GM12873 (cell line): ENCODE measurements at regions not wholly inside any gene's neighbourhood (a gene's known extent, or its start where the extent isn't known, plus 50 kb on each side); places are given as distances from the start of the nearest gene placed in this dataset.

Experiments
- TF ChIP-seq, protein P1 (sequence below): IDR thresholded peaks from 2 replicates; pipeline ENCODE4 v1.5.1; 2012; ENCODE audit warnings: low read depth, mild to moderate bottlenecking, moderate library complexity, low read length, control low read depth; ENCODE audit not compliant: insufficient read depth; ENCODE audit errors: missing control alignments

DNA sequence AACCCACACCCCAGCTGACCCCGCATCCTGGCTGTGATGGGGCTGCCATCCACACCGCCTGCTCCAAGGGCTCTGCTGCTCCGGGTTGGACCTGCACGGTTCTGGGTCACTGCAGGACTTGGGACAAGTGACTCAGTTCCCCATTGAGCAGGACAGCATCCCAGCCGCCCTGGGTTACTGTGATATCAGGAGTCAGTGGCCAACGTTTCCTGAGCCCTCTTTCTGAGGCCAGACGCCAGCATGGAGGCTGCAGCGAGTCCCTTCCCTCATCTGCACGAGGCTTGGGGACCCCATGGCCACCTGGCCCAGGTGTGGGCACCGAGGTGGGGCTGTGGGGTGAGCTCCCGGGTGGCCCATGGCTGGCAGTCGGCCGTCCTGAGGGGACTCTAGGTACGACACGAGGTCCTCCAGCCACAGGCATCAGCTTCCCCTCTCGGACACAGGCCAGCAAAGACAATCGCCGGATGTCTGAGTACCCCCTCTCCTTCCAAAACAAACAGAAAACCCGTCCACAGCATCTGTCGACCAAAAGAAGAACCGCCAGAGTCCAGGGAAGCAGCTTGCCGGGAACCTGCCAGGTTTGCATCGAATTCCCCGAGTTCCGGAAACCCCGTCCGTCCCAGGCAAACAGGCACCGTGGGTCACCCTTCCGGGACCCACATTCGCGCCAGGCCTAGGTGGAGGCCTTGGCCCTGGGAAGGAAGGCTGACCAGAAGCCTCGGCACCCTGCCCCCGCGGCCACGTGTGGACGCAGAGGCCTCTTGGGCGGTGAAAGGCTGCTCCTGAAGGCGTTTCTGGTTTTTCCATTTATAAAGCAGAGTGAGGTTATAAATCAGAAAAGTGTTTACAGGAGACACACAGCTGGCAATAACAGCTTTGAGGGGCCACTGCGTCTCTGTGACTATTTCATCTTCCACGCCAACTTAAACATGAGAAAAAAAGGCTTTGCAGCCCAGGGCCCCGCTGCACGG lies 136.0 kb downstream of the FAM53A start:
- TF ChIP-seq, protein P1, sequence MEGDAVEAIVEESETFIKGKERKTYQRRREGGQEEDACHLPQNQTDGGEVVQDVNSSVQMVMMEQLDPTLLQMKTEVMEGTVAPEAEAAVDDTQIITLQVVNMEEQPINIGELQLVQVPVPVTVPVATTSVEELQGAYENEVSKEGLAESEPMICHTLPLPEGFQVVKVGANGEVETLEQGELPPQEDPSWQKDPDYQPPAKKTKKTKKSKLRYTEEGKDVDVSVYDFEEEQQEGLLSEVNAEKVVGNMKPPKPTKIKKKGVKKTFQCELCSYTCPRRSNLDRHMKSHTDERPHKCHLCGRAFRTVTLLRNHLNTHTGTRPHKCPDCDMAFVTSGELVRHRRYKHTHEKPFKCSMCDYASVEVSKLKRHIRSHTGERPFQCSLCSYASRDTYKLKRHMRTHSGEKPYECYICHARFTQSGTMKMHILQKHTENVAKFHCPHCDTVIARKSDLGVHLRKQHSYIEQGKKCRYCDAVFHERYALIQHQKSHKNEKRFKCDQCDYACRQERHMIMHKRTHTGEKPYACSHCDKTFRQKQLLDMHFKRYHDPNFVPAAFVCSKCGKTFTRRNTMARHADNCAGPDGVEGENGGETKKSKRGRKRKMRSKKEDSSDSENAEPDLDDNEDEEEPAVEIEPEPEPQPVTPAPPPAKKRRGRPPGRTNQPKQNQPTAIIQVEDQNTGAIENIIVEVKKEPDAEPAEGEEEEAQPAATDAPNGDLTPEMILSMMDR, result no peak

DNA sequence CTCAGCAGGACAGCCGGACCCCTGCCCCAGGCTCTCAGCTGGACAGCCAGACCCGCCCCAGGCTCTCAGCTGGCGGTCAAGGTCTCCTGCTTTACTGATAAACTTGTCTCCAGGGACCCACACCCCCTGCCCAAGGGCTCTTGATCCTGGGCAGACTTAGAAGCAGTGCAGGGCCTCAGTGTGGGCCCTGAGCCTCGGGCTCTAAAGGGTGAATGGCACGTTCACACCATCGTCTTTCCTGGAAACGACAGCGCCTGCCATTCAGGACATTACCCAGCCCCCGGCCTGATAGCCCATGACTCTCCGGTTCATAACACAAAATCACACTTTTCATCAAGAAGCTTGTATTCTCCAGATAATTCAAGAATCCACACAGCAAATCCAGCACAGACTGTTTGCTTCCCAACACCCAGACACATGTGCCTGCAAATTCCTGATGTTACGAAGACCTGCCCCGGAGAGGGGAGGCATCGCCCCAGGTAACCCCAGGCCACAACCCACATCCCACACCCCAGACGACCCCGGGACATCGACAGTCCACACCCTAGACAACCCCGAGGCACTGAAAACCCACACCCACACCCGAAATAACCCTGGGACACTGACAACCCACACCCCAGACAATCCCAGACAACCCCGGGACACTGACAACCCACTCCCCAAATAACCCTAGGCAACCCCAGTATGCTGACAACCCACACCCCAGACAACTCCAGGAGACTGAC lies 136.8 kb downstream of the FAM53A start:
- TF ChIP-seq, protein P1, result no peak

DNA sequence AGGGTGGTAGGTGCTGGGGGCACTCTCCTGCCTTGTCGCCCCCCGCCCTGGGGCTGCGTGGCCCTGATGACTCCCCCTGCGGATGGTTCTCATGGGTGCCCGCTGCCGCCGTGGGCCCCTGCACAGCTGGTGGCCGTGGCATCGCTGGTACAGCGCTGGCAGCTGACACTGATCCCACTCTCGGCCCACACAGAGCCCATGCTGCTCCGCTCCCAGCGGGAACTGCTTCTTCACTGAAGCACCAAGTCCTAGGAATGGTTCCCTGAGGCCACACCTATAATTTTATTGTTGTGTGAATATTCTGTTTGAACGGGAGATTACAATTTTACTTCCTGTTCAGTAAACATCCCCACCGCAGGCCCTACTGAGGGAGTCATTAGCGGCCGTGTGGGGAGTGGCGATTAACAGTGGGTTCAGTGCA lies 138.6 kb upstream of the NKX1-1 start:
- TF ChIP-seq, protein P1, result no peak

DNA sequence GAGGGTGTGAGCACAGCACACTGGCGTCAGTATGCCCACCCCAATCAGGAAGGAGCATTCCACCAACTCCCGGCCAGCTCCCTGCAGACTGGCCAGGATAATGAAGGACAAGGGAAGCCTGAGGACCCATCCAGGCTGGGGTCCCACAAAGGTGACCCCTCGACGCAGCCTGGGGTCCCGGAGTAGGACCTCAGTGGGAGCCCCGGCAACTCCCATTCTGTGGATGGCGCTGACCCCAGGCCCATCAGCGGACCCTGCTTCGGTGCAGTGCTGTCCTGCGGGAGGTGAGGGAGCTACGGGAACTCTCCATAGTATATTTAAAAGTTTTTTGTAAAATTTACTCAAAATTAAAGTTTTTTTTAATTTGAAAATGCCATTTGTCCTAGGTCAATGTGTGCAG lies 137.7 kb upstream of the NKX1-1 start:
- TF ChIP-seq, protein P1, result no peak

DNA sequence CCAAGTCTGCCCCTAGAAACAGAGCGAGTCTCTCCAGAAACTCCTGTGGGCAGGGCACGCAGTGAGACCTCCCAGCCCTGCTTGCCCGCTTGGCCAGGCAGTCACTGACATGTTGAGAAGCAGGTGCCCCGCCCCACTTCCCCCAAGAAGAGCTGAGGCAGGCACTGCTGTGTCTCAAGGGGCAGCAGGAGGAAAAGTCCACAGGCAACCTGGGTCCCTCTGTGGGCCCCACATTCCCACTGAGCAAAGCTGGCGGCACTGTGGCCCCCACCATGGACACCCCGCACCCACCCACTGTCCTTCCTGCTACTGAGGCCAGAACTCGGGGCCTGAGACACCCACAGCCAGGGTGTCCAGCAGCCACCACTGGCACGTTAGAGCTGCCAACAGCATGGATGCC lies 137.3 kb upstream of the NKX1-1 start:
- TF ChIP-seq, protein P1, result no peak

DNA sequence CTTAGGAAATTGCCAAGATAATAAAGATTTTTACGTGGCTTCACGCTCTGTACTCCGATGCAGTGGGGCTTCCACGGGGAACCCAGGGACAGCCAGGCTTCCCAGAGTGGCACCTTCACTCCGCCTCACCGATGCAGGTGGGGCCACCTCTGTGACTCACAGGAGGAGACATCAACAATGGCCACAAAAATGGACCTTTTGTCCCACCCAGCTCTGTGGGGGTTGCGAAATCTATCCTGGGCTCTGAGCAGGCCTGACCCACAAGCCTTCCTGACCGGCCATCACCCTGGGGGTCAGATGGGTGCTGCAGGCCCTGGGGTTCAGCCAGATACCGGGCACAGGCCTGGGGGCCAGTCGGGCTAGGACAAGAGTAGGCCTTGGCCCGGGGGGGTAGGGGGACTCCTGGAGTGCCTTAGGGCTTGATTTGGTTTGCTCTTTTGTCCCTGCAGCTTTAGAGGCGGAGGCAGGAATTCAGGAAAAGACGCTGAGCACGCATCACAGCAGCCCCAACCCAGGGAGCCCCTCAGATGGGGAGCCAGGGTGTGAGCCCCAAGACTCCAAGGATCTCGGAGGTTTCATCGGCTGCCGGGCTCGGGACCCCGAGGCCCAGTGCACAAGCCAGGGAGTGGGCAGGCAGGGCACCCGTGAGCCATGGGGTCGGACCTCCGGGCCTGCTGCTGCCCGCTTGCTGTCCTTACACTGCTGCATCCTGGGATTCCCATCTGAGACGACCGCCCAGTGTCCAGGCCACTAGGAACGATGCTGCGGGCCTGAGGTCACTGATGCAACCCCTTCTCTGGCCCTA lies 136.5 kb upstream of the NKX1-1 start:
- TF ChIP-seq, protein P1, result no peak

DNA sequence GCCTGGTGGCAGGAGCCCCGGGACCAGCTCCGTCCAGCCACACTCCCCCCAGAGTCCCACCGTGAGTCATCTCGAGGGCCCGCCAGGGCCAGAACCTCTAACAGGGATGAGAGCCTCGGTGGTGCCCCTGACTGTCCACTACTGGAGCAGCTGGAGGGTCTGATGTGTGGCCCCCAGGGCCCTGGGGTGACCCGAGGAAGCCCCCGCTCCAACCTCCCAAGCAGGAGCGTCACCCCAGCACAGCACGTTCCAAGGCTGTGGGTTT lies 135.9 kb upstream of the NKX1-1 start:
- TF ChIP-seq, protein P1, result no peak
